GM21619 (cell line): ENCODE measurements at regions not wholly inside any gene's neighbourhood (a gene's known extent, or its start where the extent isn't known, plus 50 kb on each side); places are given as distances from the start of the nearest gene placed in this dataset.
"Not testable (repeated sequence)": the region's sequence is repeated elsewhere in the genome, so short reads cannot be mapped to it uniquely, and the experiment has no call there.

Experiments used
- ATAC-seq: cut with Tn5 transposase; IDR thresholded peaks from one replicate; pipeline ENCODE4 v1.9.1; 2021; ENCODE audit not compliant: unreplicated experiment

GRCh38 chr2:120511947-120512710 is 166.2 kb downstream of the INHBB start:
- ATAC-seq = no peak

DNA sequence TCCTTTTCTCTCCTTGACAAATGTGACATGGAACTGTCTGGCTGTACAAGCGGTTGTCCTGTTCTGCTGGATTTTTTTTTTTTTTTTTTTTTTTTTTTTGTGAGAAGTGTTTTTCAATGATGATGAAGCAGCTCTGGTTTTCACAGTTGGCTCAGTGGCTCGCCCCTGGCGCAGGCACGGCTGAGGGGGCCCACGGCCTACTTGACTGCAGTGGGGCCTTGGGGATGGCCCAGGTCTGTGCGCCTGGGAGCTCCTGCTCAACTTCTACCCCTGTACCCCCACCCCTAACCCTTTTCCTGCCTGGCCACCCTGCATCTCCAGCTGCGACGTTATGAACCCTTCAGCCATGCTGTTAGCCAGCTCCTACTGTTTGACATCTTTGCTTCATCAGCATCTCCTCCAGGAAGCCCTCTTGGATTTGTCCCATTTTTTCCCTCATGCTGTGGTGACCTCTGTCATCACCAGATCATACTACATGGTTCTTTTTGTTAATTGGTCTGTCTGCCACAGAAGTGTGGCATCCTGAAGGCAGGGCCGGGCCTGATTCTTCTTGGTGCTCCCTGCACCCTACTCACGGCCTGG is 167.9 kb downstream of the INHBB start:
- no peak for ATAC-seq

DNA sequence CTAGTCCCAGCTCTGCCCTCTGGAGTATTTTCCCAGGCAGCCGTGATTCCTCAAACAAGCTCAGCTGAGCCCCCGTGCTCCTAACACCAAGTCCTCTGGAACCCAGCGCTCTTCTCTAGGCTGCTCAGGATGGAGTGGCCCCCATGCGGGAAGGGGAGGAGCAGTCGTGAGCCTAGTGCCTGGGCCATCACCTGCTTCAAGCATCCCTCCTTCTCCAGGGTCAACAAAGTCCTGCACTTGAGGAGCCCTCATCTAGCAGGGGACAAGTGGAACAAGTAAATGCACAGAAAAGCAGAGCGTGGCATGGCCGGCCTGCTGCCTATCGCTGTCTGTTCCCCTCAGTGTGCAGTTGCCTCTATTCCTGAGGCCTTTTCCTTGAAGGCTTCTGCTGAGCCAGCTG is 168.6 kb downstream of the INHBB start:
- no peak for ATAC-seq

DNA sequence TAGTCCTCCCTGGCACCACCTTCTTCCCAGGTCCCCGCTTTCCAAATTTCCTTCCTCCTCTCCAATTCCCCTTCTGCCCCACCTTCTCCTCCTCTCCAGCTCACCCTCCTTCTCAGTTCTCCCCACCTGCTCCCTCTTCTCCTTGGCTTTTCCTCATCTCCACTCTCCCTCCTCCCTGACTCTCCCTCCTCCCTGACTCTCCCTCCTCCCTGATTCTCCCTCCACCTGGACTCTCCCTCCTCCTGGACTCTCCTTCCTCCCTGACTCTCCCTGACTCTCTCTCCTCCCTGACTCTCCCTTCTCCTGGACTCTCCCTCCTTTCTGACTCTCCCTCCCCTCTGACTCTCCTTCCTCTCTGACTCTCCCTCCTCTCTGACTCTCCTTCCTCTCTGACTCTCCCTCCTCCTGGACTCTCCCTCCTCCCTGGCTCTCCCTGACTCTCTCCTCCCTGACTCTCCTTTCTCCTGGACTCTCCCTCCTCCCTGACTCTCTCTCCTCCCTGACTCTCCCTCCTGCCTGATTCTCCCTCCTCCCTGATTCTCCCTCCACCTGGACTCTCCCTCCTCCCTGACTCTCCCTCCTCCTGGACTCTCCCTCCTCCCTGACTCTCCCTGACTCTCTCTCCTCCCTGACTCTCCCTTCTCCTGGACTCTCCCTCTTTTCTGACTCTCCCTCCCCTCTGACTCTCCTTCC is 169.3 kb downstream of the INHBB start:
- not testable (repeated sequence) for ATAC-seq

DNA sequence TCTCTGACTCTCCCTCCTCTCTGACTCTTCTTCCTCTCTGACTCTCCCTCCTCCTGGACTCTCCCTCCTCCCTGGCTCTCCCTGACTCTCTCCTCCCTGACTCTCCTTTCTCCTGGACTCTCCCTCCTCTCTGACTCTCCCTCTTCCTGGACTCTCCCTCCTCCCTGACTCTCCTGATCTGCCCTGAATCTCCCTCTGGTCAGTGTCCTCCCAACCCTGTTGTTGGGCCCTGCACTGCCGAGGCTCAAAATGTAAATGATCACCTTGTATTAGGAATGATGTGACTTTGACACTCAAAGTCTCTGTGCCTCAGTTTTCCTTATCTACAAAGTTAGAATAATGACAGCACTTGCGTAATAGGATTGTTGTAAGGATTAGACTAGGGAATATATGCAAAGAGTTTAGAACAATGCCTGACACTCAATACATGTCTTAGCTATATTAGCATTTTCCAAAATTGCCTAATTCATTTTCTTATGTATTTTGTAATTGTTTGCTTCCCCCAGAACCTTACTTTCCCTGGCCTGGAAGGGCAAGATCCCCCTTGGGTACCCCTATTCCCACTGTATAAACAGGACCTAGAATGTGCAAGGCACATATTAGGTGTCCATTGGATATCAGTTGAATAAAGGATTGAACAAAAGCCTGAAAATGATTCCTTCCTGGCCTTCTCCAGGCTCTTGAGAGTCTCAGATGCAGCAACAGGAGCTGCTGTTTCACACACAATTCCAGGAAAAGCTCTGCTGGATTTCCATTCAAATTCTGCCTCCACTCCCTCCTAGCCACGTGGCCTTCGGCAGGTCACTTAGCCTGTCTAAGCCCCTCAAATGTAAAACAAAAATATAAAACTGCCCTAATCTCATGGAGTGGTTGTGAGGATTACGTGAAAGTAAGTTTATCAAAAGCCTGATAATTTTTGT is 170.1 kb downstream of the INHBB start:
- ATAC-seq = no peak

DNA sequence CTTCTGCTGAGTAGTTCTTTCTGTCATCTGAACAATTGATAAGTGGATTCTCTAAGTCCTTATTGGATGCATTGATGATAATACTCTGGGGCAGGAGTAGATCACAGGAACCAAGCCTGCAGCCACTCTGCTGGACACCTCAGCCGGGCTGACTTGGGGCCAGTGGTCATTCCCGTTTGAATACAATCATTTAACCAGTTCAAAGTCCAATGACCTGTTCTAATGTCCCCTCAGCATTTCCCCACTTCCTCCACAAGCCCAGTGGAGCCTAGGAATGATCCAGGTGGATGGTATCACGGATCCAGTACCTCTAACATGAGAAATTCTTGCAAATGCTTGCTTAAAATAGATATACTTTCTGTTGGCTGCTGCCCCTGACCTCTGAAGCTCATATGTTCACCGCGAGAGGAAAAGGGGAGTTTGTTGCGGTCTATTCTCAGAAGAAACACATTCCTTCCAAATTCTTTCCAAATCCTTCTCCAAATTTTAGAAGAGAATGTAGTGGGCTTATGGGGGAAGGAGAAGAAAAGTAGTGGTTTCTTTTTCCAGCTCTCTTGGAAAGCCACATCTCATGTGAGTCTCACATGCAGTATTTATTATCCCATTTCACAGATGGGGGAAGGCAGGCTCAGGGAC is 170.9 kb downstream of the INHBB start:
- ATAC-seq = no peak

- ATAC-seq = no peak
Observed at GRCh38 chr2:120517751-120518469, 172.0 kb downstream of the INHBB start.

DNA sequence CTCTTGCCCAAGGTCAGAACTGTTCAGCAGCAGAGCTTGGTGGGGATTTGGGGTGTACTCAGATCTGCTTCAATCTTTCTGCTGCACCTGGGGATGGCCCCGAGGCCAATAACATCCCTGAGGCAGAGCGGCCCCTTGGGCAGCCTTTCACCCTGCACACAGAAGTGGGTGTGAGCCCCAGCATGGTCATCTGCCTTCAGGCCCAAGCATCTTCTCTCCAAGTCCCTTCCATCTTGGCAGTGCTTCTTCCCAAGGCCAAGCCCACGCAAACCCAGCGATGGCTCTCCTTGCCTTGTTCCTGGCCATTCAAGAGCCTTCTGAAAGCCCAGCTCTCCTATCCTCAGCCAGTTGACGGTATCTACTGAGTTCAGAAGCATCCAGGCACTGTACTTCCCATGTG is 172.9 kb downstream of the INHBB start:
- no peak for ATAC-seq

GRCh38 chr2:120519469-120519868 is 173.5 kb downstream of the INHBB start:
- ATAC-seq = no peak

GRCh38 chr2:120520454-120520853 is 174.5 kb downstream of the INHBB start:
- ATAC-seq = no peak

DNA sequence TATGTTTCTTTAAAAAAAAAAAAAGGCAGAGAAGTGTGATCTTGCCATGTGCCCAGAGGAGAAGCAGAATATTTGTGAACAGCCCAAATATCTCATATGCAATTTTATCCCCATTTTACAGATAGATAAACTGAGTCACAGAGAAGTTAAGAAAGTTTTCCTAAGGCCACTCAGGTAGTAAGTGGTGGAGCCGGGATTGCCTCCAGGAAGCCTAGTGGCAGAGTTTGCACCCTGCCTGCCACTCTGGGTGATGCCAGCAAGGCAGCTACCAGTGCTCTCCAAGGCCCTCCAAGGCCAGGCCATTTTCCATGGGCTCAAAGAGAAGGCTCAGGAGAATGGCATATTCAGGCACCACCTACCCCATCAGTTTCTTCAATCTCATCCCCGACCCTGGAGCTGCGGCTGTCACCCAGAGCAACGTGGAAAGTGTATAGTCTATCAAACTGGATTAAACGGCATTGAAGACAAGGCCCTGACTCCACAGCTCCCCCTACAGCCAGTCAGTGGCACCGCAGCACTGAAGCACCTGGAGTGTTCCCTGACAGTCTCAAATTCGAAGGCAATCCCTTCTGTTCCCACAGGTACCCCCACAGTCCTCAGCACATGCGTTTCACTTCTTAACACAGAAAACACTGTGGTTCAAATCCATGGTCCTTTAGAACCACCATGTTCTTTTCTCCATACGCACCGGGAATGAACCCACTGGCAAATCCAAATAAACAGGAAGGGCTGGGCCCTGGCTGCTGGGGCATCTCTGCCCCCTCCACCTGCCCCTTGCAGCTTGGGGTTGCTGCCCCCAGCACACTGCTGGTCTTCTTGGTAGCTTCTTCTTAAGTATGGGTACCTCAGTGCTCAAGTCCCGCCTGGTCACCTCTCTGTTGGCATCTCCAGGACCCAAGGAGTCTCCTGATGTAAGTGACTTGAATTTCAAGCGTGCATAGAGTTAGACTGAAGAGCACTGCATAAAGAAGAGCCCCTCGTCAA is 175.3 kb downstream of the INHBB start:
- ATAC-seq = no peak

DNA sequence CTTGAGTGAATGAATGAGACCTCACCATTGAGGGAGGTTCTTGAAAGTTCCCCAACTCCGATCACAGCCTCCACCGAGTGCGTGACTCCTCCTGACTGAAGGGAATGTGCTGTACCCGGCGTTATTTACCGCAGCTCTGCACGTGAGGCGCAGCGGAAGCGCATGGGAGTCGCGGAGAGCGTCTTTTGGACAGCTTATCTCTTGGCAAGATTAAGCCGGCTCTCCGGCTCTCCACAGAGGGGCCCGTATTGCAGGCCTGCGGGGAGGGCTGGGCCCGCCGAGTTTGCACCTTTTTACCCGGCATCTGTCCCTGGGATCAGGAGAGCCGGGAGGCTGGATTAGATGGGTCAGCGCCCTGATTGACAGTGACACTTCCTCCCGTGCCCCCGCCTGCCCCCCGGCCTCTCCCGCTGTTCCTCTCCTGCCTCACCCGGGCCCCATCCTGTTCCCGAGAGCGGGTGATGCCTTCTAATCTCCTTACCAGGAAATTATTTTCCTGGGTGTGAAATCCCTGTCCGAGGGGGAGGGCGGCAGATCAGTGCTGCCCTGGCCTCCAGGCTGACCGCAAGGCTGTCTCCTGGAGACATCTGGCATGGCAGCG is 176.3 kb downstream of the INHBB start:
- ATAC-seq = no peak

GRCh38 chr2:120523766-120524165 is 177.8 kb downstream of the INHBB start:
- ATAC-seq = no peak

DNA sequence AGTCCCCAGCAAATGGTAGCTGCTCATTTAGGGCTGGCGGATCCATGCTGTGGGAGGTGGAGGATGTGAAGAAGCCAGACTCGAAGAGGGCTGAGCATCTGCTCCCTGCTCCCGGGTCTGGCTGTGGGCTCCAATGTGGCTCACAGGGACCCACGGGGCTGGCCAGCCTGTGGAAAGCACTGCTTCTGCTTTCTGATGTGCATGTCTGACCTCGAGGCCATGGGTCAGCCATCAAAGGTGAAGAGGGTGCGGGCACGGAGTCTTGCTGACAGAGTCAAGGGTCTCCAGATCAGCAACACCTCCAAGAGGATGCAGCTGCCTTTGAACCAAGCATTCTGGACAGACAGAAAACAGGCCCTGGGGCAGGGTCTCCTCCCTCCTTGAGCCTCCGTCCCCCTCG is 178.2 kb downstream of the INHBB start:
- ATAC-seq = no peak

- ATAC-seq = no peak
Observed at GRCh38 chr2:120525056-120526046, 179.4 kb downstream of the INHBB start.

GRCh38 chr2:120526047-120526562 is 180.2 kb downstream of the INHBB start:
- ATAC-seq = no peak
